ENCODE measurements at regions not wholly inside any gene's neighbourhood (a gene's known extent, or its start where the extent isn't known, plus 50 kb on each side); places are given as distances from the start of the nearest gene placed in this dataset.

DNA sequence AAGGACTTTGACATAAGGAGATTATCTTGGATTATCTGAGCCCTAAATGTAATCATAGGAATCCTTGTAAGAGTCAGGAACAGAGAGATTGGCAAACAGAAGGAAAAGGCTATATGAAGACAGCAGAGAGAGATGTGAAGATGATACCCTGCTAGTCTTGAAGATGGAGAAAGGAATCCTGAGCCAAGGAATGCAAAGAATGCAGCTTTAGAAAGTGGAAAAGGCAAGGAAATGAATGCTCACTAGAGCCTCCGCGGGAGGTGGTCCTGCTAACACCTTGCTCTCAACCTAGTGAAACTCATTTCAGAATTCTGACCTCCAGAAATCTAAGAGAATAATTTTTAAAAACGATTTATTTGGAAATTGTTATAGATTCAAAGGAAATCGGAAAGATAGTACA is 117.1 kb downstream of the TBXT start:
- Histone ChIP-seq H3K4me3 (ENCODE audit: low read depth, low read length) (no peak overlapping the region), H3K36me3 (ENCODE audit: control insufficient read depth, insufficient read depth, low read length) (no peaks in the 10 kb centered on the region), H3K4me1 (ENCODE audit: control insufficient read depth, insufficient read depth, low read length) (peaks cover 14% of the 10 kb centered on the region), H3K27me3 (ENCODE audit: control insufficient read depth, insufficient read depth, low read length) (no peaks in the 10 kb centered on the region), H3K9ac (ENCODE audit: low read depth, low read length) (no peak overlapping the region), H3K9me3 (ENCODE audit: control insufficient read depth, insufficient read depth, low read length) (peaks cover 24% of the 10 kb centered on the region), H3K27ac (ENCODE audit: low read depth, low read length) (no peak overlapping the region)

DNA sequence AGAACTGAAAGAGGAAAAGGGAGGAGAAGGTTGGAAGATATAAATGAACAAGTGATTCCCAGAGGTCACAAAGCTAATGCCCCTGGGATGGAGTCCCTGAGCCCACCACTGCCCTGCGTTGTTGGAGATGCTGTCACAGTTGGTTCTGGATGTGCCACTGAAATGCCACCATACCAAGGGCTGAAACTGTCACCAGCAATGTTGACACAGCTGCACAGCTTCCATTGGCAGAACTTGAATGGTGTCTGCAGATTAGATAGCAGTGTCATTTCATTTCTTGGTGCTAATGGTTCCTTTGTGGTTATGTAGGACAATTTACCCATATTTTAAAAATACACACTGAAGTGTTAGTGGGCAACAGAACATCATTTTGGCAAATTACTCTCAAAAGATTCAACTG is 120.7 kb downstream of the TBXT start:
- Histone ChIP-seq H3K36me3 (ENCODE audit: control insufficient read depth, insufficient read depth, low read length) (no peaks in the 10 kb centered on the region), H3K9ac (ENCODE audit: low read depth, low read length) (no peak overlapping the region), H3K27me3 (ENCODE audit: control insufficient read depth, insufficient read depth, low read length) (no peaks in the 10 kb centered on the region)

DNA sequence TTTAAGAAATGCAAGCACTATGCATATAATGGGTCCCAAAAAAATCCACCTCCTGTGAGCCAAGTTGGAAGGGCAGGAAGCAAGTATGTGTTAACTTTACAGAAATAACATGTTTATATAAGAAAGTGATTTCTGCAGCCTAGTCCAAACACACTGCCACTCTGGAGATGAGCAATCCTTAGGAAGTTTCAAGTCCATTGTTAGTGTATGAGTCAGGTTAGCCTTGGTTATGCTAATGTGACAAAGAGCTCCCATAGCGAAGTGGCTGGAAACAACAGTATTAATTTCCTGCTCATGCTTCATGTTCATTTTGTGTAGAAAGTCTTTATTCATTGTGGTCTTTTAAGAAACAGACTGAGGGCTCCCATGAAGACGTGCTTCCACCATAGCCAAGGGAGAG is 121.4 kb downstream of the TBXT start:
- H3K4me3 ChIP-seq (ENCODE audit: low read depth, low read length), result no peak overlapping the region
- no peaks in the 10 kb centered on the region for H3K36me3 ChIP-seq (ENCODE audit: control insufficient read depth, insufficient read depth, low read length)
- peaks cover 14% of the 10 kb centered on the region for H3K4me1 ChIP-seq (ENCODE audit: control insufficient read depth, insufficient read depth, low read length)
- no peak overlapping the region for H3K9ac ChIP-seq (ENCODE audit: low read depth, low read length)
- H3K27ac ChIP-seq (ENCODE audit: low read depth, low read length), result peak overlapping the region; percentile 80
- no peaks in the 10 kb centered on the region; the same call in none of the 2 replicates for H3K9me3 ChIP-seq (ENCODE audit: control insufficient read depth, insufficient read depth, low read length)
- H3K27me3 ChIP-seq (ENCODE audit: control insufficient read depth, insufficient read depth, low read length), result no peaks in the 10 kb centered on the region

More for the DNA sequence above, 120.7 kb downstream of the TBXT start:
- Histone ChIP-seq H3K27ac (ENCODE audit: low read depth, low read length) (peak overlapping the region; percentile 80), H3K4me3 (ENCODE audit: low read depth, low read length) (no peak overlapping the region), H3K4me1 (ENCODE audit: control insufficient read depth, insufficient read depth, low read length) (peaks cover 14% of the 10 kb centered on the region), H3K9me3 (ENCODE audit: control insufficient read depth, insufficient read depth, low read length) (peaks cover 4% of the 10 kb centered on the region)

DNA sequence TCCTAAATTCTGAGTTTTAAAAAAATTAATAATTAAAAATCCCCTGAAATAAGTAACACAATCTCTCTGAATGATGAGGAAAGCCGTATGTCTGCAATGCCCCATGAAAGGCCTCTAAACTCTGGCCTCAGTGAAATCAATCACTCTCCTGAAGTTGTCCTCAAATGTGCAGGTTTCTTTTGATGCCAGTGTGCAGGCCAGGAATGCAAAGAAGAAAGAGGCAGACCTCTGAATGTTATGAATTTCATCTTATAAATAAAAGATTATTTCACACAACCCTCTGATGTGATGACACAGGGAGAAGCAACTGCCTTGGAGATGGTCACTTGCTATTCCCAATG is 121.8 kb downstream of the TBXT start:
- Histone ChIP-seq H3K9ac (ENCODE audit: low read depth, low read length) (no peak overlapping the region), H3K4me1 (ENCODE audit: control insufficient read depth, insufficient read depth, low read length) (peaks cover 13% of the 10 kb centered on the region), H3K4me3 (ENCODE audit: low read depth, low read length) (no peak overlapping the region), H3K27ac (ENCODE audit: low read depth, low read length) (peak overlapping the region; percentile 80), H3K9me3 (ENCODE audit: control insufficient read depth, insufficient read depth, low read length) (no peaks in the 10 kb centered on the region; the same call in none of the 2 replicates), H3K36me3 (ENCODE audit: control insufficient read depth, insufficient read depth, low read length) (no peaks in the 10 kb centered on the region), H3K27me3 (ENCODE audit: control insufficient read depth, insufficient read depth, low read length) (no peaks in the 10 kb centered on the region)

DNA sequence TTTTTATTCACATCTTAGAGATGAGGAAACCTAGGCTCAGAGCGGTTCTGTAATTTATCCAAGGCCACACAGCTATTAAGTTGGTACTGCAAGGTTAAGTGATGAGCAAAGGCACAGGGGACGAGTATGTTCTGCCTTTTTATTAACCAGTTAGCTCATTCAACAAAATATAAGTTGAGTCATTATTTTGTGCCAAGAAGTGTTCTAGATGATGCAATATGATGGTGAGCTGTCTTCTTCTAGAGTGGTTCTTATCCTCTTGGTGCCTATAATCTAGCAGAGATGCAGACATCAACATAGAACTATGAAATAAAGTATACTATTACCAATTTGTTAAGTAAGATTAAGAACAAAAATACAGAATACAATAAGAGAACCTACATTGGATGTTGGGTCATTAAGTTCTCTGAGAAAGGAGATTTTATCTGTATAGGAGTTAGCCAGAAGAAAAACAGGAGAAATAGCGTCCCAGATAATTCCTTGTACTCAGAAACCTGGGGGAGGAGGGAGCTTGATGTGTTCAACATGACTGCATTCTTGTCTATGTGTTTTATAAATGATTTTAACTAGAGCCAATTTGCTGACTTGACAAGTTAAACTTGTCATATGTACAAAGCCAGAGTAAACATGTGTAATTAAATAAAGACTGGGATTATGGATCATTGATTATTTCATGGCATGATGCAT is 122.3 kb downstream of the TBXT start:
- H3K36me3 ChIP-seq (ENCODE audit: control insufficient read depth, insufficient read depth, low read length), result no peaks in the 10 kb centered on the region
- H3K4me1 ChIP-seq (ENCODE audit: control insufficient read depth, insufficient read depth, low read length), result peaks cover 10% of the 10 kb centered on the region
- H3K27ac ChIP-seq (ENCODE audit: low read depth, low read length), result no peak overlapping the region
- H3K9ac ChIP-seq (ENCODE audit: low read depth, low read length), result no peak overlapping the region
- H3K9me3 ChIP-seq (ENCODE audit: control insufficient read depth, insufficient read depth, low read length), result no peaks in the 10 kb centered on the region; the same call in none of the 2 replicates
- no peaks in the 10 kb centered on the region for H3K27me3 ChIP-seq (ENCODE audit: control insufficient read depth, insufficient read depth, low read length)
- no peak overlapping the region for H3K4me3 ChIP-seq (ENCODE audit: low read depth, low read length)

DNA sequence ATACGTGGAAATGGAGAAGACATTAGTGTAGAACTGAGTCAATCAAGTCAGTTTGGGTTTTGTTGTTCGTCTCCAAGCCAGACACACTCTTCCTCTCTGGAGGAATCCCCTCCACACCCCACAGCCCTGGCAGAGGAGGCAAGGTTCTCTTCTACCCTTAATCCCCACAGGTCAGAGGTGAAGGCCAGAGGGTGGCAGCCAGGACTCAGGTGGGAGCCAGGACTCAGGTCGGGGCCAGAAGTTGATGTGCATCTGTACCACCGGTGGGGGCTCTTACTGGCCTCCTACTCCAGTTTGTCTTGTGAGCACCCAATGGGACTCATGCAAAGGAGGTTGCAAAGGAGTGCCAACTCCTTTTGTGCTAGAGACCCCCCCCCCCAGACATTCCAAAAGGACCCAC is 126.4 kb downstream of the TBXT start:
- Histone ChIP-seq H3K36me3 (ENCODE audit: control insufficient read depth, insufficient read depth, low read length) (no peaks in the 10 kb centered on the region), H3K9me3 (ENCODE audit: control insufficient read depth, insufficient read depth, low read length) (no peaks in the 10 kb centered on the region), H3K4me3 (ENCODE audit: low read depth, low read length) (no peak overlapping the region), H3K27ac (ENCODE audit: low read depth, low read length) (no peak overlapping the region), H3K9ac (ENCODE audit: low read depth, low read length) (no peak overlapping the region), H3K27me3 (ENCODE audit: control insufficient read depth, insufficient read depth, low read length) (no peaks in the 10 kb centered on the region), H3K4me1 (ENCODE audit: control insufficient read depth, insufficient read depth, low read length) (peaks cover 14% of the 10 kb centered on the region)

DNA sequence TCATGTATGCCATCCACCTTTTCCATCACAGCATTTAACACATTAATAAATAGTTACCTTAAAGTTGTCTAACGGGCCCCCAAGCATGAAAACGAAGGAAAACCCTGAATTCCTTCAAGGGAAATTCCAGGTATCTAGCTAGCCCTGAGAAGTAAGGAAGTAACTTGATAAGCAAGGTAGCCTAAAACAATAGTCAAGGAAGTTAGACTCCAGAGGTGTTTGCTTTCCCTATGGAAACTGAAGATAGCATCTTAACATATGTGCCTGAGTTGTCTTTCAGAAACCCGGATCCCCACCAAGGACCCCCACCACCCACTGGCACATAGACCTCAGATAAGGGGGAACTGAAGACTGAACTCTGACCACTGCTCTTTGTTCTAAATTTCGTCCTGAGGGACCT is 127.4 kb downstream of the TBXT start:
- Histone ChIP-seq H3K4me3 (ENCODE audit: low read depth, low read length) (no peak overlapping the region), H3K9me3 (ENCODE audit: control insufficient read depth, insufficient read depth, low read length) (no peaks in the 10 kb centered on the region), H3K9ac (ENCODE audit: low read depth, low read length) (no peak overlapping the region), H3K27me3 (ENCODE audit: control insufficient read depth, insufficient read depth, low read length) (no peaks in the 10 kb centered on the region), H3K36me3 (ENCODE audit: control insufficient read depth, insufficient read depth, low read length) (no peaks in the 10 kb centered on the region), H3K27ac (ENCODE audit: low read depth, low read length) (no peak overlapping the region), H3K4me1 (ENCODE audit: control insufficient read depth, insufficient read depth, low read length) (peaks cover 10% of the 10 kb centered on the region; the same call in 1 of the 2 replicates)

DNA sequence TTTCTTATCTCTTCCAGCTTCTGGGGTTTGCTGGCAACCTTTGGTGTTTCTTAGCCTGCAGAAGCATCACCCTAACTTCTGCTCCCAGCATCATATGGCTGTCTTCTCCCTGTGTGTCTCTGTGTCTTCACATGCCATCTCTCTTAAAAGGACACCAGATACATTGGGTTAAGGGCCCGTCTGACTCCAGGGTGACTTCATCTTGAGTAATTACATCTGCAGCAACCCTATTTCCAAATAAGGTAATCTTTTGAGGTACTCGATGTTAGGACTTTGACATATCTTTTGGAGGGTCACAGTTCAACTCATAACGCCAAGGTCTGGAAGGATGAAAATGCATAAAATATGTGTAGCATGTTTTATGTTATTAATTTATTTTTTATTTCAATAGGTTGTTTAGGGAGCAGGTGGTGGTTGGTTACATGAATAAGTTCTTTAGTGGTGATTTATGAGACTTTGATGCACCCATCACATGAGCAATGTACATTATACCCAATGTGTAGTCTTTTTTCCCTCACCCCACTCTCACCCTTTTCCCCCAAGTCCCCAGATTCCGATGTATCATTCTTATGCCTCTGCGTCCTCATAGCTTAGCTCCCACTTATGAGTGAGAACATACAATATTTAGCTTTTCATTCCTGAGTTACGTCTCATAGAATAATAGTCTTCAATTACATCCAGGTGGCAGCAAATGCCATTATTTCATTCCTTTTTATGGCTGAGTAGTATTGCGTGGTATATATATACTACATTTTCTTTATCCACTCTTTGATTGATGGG is 131.1 kb downstream of the TBXT start:
- no peaks in the 10 kb centered on the region for H3K9me3 ChIP-seq (ENCODE audit: control insufficient read depth, insufficient read depth, low read length)
- no peaks in the 10 kb centered on the region for H3K36me3 ChIP-seq (ENCODE audit: control insufficient read depth, insufficient read depth, low read length)
- H3K27ac ChIP-seq (ENCODE audit: low read depth, low read length), result no peak overlapping the region
- peaks cover 22% of the 10 kb centered on the region for H3K4me1 ChIP-seq (ENCODE audit: control insufficient read depth, insufficient read depth, low read length)
- no peak overlapping the region for H3K4me3 ChIP-seq (ENCODE audit: low read depth, low read length)
- H3K9ac ChIP-seq (ENCODE audit: low read depth, low read length), result no peak overlapping the region
- H3K27me3 ChIP-seq (ENCODE audit: control insufficient read depth, insufficient read depth, low read length), result no peaks in the 10 kb centered on the region

DNA sequence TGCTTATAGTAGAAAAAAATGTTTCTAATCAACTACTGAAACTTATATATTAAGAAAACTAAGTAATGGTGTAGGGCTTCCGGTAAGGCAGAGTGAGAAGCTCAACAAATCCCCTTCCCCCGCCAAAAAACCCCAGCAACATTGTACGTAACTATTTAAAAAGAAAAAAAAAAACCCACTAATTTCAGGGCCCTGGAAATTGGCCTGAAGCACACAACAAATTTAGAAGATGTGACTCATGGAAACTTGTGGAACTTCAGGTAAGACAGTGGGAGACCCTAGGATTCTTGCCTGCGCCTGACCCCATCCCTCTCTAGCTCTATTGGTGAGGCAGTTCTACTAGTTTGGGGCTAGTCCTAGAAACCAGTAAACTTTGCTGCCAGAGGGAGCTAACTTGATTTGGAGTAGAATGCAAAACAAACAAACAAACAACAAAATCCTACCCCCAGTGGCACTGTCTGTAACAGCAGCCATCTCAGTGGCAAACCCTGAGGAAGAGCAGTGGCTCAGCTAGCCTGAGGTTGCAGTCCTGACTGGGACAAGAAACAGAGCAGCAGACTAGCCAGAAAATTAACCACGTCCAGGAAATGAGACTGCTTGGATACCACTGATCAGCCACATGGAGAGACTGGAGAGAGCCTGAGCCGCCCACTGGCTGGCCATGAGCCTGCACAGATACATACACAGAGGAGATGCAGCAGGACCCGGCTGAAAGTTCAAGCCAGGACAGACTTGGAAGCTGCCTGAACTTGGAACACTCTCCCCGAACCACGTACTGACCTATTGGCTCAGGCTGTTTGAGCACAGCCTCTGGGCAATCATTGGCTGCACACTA is 135.1 kb downstream of the TBXT start:
- H3K4me3 ChIP-seq (ENCODE audit: low read depth, low read length), result no peak overlapping the region
- no peaks in the 10 kb centered on the region for H3K9me3 ChIP-seq (ENCODE audit: control insufficient read depth, insufficient read depth, low read length)
- H3K27ac ChIP-seq (ENCODE audit: low read depth, low read length), result peak overlapping the region; percentile 38
- peaks cover 18% of the 10 kb centered on the region for H3K4me1 ChIP-seq (ENCODE audit: control insufficient read depth, insufficient read depth, low read length)
- no peaks in the 10 kb centered on the region for H3K36me3 ChIP-seq (ENCODE audit: control insufficient read depth, insufficient read depth, low read length)
- no peaks in the 10 kb centered on the region for H3K27me3 ChIP-seq (ENCODE audit: control insufficient read depth, insufficient read depth, low read length)
- no peak overlapping the region for H3K9ac ChIP-seq (ENCODE audit: low read depth, low read length)

DNA sequence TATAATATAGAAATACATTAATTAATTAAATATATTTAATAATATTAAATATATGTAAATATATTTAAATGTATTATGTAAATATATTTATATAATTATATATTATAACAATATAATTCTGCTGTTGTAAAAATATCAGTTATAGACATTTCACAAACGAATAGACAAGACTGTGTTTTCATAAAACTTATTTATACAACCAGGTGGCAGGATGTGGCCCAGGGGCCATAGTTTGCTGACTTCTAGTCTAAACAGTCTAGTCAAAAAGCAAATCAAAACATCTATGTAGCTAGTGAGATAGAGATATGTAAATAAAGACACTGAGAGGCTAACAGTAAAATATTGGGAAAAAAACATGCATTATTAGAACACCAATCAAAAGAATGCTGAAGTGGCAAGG is 136.4 kb downstream of the TBXT start:
- Histone ChIP-seq H3K36me3 (ENCODE audit: control insufficient read depth, insufficient read depth, low read length) (no peaks in the 10 kb centered on the region), H3K27ac (ENCODE audit: low read depth, low read length) (no peak overlapping the region), H3K4me1 (ENCODE audit: control insufficient read depth, insufficient read depth, low read length) (peaks cover 18% of the 10 kb centered on the region), H3K9me3 (ENCODE audit: control insufficient read depth, insufficient read depth, low read length) (no peaks in the 10 kb centered on the region), H3K4me3 (ENCODE audit: low read depth, low read length) (no peak overlapping the region), H3K9ac (ENCODE audit: low read depth, low read length) (no peak overlapping the region), H3K27me3 (ENCODE audit: control insufficient read depth, insufficient read depth, low read length) (no peaks in the 10 kb centered on the region)

DNA sequence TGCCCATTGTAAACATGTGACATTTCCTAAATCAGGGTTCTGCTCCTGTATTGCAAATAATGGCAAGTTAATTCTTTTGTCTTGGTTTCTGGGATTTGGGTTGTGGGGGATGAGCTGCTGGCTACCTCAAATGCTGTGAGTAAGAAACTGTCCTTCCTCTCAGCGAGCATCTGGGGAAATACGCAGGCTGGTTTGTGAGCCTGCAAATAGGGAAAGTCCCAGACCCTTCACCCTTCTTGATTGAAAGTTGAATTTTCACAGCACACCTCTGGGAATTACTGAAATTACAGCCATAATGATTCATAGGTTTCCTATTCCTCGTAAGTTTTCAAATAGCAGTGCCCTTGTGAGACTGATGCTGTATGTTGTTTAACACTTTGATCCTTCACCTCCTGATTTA is 138.1 kb downstream of the TBXT start:
- H3K9ac ChIP-seq (ENCODE audit: low read depth, low read length), result no peak overlapping the region
- H3K4me3 ChIP-seq (ENCODE audit: low read depth, low read length), result no peak overlapping the region
- H3K27me3 ChIP-seq (ENCODE audit: control insufficient read depth, insufficient read depth, low read length), result no peaks in the 10 kb centered on the region
- H3K4me1 ChIP-seq (ENCODE audit: control insufficient read depth, insufficient read depth, low read length), result peaks cover 18% of the 10 kb centered on the region
- no peak overlapping the region for H3K27ac ChIP-seq (ENCODE audit: low read depth, low read length)
- no peaks in the 10 kb centered on the region for H3K9me3 ChIP-seq (ENCODE audit: control insufficient read depth, insufficient read depth, low read length)
- H3K36me3 ChIP-seq (ENCODE audit: control insufficient read depth, insufficient read depth, low read length), result no peaks in the 10 kb centered on the region
